ENCODE measurements at regions not wholly inside any gene's neighbourhood (a gene's known extent, or its start where the extent isn't known, plus 50 kb on each side); places are given as distances from the start of the nearest gene placed in this dataset.

DNA sequence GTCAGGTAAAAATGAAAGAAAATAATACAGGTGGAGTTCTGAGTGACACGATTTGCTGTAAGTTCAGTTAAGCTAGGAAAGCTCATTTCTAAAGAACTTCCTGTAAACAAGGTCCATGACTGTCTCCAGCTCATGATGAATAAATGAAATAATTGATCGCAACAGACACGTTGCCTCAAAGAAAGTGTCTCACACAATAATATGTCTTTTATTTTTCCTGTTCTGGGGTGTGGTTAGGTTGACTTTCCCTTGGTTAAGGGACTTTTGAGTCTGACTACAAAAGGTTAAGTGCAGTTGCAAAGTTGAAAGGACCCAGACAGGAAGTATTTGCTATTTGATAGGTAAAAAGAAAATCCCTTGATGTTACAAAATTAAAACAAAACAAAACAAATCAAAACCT, 304.2 kb upstream of the PRDM1 start:
- no peak for TF ChIP-seq CTCF (IDR thresholded peaks at IDR 0.05; ENCODE audit: low read depth, low read length)
- no peak for TF ChIP-seq POLR2A (IDR thresholded peaks at IDR 0.05; ENCODE audit: extremely low read depth, insufficient read length)
- TF ChIP-seq, protein P1, sequence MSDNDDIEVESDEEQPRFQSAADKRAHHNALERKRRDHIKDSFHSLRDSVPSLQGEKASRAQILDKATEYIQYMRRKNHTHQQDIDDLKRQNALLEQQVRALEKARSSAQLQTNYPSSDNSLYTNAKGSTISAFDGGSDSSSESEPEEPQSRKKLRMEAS (IDR thresholded peaks at IDR 0.05; ENCODE audit: low read depth, low read length), result no peak
